GM10248 (cell line): ENCODE measurements at regions not wholly inside any gene's neighbourhood (a gene's known extent, or its start where the extent isn't known, plus 50 kb on each side); places are given as distances from the start of the nearest gene placed in this dataset.
"Not testable (repeated sequence)": the region's sequence is repeated elsewhere in the genome, so short reads cannot be mapped to it uniquely, and the experiment has no call there.

Experiments used
- CTCF ChIA-PET: fragments of 300-600 bp; sonication (Branson Sonifier 250); formaldehyde crosslinking; extraction: SDS; loops from one replicate; lab custom pipeline; 2021; ENCODE audit warnings: antibody characterized with exemption; lab: Yijun Ruan, JAX
- POLR2A ChIA-PET: fragments of 350-650 bp; sonication (Branson Sonifier 250); formaldehyde crosslinking; extraction: SDS; loops from one replicate; lab custom pipeline; 2020; ENCODE audit warnings: antibody characterized with exemption; lab: Yijun Ruan, JAX
- DNase-seq: peaks from one replicate; pipeline ENCODE4 v3.0.0; 2012; ENCODE audit errors: extremely low spot score
- CTCF ChIP-seq: IDR thresholded peaks from 2 replicates; pipeline ENCODE4 v1.5.1; 2012; ENCODE audit warnings: mild to moderate bottlenecking, low read depth; ENCODE audit errors: extremely low read depth, missing control alignments, control extremely low read depth

DNA sequence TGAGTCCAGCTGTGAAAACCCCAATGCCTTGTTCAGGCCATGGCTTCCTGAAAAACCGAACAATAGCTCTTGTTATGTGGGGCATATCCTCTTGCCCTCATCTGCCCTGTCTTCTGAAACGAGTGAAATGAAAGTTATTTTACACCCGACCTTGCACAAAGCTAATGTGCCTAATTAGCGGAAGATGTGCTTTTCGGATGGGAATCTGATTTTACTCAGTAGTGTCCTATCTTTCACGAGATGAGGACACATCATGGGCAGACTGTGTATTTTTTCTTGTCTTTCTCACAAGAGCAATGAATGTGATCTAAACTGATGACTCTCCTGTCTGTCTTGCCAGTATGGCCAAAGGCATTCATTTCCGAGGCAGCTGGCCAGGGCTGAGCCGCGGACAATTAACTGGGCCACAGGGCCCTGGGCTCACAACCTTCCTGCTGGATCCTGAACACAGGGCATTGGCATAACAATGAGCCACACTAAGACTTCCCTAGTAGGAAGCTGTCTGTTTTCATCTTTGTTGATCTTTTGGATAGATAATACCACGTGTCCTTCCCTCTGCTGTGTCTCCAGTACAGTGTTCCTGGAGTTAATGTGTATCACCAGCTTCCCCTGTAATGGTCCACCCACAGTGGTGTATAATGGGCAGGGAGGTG, 86.0 kb upstream of the HIF1A start:
- POLR2A ChIA-PET = no interaction called here
- CTCF ChIA-PET = interaction anchor here (1.6 to 2.0 kb wide), 3 partner anchors 8 to 17 kb away, joined by 3 to 6 read pairs (median 6); no protein-coding TSS in a partner anchor
- no peak for DNase-seq
- no peak for TF ChIP-seq CTCF

GRCh38 chr14:61609884-61610283, 85.4 kb upstream of the HIF1A start:
- no peak for DNase-seq
- no peak for TF ChIP-seq CTCF
- ChIA-PET CTCF (interaction anchor here (1.6 to 2.0 kb wide), 2 partner anchors 10 to 16 kb away, joined by 3 to 6 read pairs; no protein-coding TSS in a partner anchor), POLR2A (no interaction called here)

GRCh38 chr14:61610900-61611299, 84.4 kb upstream of the HIF1A start:
- ChIA-PET CTCF (no interaction called here), POLR2A (no interaction called here)
- DNase-seq = no peak
- no peak for TF ChIP-seq CTCF

DNA sequence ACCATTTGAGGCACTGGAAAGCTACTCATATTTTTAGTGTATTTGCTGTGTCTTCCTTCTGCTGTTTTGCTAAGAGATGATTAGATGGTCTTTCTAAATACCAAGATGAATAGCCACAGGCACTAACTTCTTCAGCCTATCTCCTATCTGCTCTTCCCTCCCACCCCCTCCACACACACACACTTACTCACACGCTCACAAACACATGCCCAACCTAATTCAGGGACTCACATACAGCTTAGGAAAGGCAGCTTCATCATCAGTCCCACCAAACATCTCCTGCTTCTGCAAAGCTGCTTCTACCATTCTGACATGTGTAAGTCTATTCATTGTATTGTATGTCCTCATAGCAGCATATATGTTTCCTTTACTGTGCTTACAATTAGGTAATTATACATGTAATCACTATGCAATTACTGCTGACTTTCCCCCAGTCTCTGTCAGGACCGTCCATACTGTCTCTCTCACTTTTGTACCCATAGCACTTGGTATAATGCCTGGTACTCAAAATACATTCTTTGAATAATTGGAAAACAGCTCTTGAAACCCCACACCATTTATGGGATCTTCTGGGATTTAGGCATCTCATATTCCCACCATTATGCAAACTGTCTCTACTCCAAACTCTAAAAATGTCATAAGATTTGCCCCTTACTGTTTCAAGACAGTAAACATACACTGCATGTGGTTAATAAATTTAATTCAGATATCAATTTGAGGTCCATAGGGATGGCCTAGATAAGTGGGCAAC, 83.3 kb upstream of the HIF1A start:
- DNase-seq = no peak
- no peak for TF ChIP-seq CTCF
- ChIA-PET POLR2A (no interaction called here), CTCF (interaction anchor here (1.5 kb wide), 1 partner anchor 20 kb away, joined by 3 read pairs; no protein-coding TSS in a partner anchor)

DNA sequence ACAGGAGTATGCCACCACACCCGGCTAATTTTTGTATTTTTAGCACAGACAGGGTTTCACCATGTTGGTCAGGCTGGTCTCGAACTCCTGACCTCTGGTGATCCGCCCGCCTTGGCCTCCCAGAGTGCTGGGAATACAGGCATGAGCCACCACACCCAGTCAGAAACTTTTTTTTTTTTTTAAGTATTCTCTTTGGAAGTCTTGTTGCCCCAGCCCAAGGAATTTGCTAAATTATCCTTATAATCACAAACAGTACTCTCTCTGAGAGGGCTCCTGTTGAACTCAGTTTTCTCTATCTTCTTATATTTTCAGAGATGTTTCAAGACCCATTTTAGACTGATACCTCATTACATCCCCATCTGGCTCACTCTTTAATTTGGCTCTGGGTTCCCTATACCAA, 82.3 kb upstream of the HIF1A start:
- DNase-seq, POLR2A ChIA-PET, CTCF ChIA-PET: not testable (repeated sequence)

DNA sequence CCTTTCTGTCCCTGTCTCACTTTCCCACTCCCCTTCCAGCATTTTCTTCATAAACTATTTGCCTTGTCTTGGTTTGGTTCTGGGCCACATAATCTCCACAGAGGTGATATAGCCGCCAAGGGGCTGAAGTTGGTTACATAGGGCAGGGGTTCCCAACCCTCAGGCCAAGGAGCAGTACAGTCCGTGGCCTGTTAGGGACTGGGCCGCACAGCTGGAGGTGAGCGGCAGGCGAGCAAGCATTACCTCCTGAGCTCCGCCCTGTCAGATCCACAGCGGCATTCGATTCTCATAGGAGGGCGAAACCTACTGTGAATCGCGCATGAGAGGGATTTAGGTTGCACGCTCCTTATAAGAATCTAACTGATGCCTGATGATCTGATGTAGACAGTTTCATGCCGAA, 80.6 kb upstream of the HIF1A start:
- ChIA-PET POLR2A (no interaction called here), CTCF (interaction anchor here (1.0 kb wide), 1 partner anchor 11 kb away, joined by 3 read pairs; no protein-coding TSS in a partner anchor)
- DNase-seq = no peak
- TF ChIP-seq CTCF = no peak
